ENCODE measurements at regions not wholly inside any gene's neighbourhood (a gene's known extent, or its start where the extent isn't known, plus 50 kb on each side); places are given as distances from the start of the nearest gene placed in this dataset.
"Not testable (repeated sequence)": the region's sequence is repeated elsewhere in the genome, so short reads cannot be mapped to it uniquely, and the experiment has no call there.

DNA sequence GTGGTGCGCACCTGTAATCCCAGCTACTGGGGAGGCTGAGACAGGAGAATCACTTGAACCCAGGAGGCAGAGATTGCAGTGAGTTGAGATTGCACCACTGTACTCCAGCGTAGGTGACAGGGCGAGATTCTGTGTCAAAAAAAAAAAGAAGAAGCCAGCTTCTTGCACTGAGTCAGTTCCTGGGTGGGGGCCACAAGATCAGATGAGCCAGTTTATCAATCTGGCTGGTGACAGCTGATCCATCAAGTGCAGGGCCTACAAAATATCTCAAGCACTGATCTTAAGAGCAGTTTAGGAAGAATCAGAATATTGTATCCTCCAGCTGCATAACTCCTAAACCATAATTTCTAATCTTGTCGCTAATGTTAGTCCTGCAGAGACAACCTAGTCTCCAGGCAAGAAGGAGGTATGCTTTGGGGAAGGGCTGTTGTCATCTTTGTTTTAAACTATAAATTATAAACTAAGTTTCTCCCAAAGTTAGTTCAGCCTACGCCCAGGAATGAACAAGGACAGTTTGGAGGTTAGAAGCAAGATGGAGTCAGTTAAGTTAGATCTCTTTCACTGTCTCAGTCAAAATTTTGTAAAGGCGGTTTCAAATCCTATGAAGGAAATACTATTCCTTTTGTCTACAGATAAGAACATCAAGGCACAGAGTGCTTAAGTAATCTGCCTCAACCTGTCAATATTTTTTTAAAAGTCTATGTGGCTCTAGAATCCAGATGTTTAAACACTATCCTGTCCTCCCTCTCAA lies 139.0 kb upstream of the NUDT4 start:
- not testable (repeated sequence) for TF ChIP-seq CTCF (conservative IDR thresholded peaks at IDR 0.05); EZH2 (IDR thresholded peaks at IDR 0.05; ENCODE audit: low read depth)
